ENCODE measurements at regions not wholly inside any gene's neighbourhood (a gene's known extent, or its start where the extent isn't known, plus 50 kb on each side); places are given as distances from the start of the nearest gene placed in this dataset.
"Not testable (repeated sequence)": the region's sequence is repeated elsewhere in the genome, so short reads cannot be mapped to it uniquely, and the experiment has no call there.

DNA sequence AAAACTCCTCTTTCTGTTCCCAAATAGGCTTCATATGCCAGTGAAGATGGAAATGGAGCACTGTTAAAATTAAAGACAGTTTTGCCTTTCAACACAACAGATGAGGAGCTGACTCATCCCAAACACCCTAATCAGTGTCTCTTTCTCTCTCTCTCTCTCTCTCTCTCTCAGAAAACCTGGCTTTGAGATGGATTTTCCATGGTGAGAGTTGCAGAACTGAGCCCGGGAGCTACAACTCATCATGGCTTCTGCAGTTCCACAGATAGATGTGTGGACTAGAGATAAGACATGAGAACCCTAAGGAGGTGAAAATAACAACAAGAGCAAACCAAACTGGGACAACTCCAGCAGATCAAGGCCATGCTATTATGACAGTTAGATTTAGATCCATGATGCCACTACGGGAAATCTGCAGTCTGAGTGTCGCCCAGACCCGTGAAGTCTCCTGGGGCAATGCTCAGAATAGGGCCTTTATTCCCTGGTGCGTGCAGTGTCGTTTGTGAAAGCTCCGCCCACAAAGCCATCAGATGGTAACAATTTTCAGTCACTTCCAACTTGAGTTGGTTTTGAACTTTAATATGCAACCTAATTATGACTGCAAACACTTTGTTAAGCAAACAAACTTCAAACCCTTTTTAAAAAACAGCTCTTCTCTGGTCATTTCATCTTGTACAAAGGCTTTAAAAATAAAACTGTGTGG is 338.2 kb upstream of the PREP start:
- in situ Hi-C loops (cut with HindIII; ENCODE audit: low pct_ligation_motif_present, low pct_unique_long_range_greater_than_20kb, low sequenced_read_pairs) = no loop called here
- no peak for DNase-seq

GRCh38 chr6:105739764-105740163 is 336.9 kb upstream of the PREP start:
- DNase-seq = no peak
- in situ Hi-C loops (cut with HindIII; ENCODE audit: low pct_ligation_motif_present, low pct_unique_long_range_greater_than_20kb, low sequenced_read_pairs) = no loop called here

GRCh38 chr6:105733556-105734162 is 330.8 kb upstream of the PREP start:
- in situ Hi-C loops (cut with HindIII; ENCODE audit: low pct_ligation_motif_present, low pct_unique_long_range_greater_than_20kb, low sequenced_read_pairs) = no loop called here
- peak; percentile 26 for DNase-seq

DNA sequence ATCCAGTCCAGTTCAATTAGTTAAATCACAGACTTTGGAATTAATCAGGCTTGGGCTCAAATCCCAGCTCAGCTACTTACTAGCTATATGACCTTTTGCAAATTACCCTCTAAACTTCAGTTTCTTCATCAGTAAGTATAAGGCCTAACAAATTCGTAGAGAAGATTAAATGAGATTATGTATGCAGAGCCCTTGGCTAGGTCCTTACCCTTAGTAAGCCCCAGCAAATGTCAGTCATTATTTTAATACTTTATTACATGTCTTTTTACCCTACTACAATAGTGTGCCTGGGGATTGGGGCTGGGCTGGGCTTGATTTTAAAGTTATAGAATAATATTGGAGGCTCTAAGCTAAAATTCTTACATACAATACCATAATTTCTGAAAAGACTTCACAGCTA is 326.1 kb upstream of the PREP start:
- in situ Hi-C loops (cut with HindIII; ENCODE audit: low pct_ligation_motif_present, low pct_unique_long_range_greater_than_20kb, low sequenced_read_pairs) = no loop called here
- no peak for DNase-seq

GRCh38 chr6:105726902-105727655 is 324.2 kb upstream of the PREP start:
- in situ Hi-C loops (cut with HindIII; ENCODE audit: low pct_ligation_motif_present, low pct_unique_long_range_greater_than_20kb, low sequenced_read_pairs) = no loop called here
- DNase-seq = no peak

DNA sequence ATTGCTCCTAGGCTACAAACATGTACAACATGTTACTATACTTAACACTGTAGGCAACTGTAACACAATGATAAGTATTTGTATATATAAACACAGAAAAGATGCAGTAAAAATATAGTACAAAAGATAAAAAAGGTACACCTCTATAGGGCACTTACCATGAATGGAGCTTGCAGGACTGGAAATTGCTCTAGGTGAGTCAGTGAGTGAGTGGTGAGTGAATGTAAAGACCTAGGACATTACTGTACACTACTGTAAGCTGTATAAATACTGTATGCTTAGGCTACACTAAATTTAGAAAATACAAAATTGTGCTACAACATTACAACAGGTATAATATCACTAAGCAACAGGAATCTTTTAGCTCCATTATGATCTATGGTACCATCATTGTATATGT is 312.0 kb upstream of the PREP start:
- no peak for DNase-seq
- in situ Hi-C loops (cut with HindIII; ENCODE audit: low pct_ligation_motif_present, low pct_unique_long_range_greater_than_20kb, low sequenced_read_pairs) = no loop called here

DNA sequence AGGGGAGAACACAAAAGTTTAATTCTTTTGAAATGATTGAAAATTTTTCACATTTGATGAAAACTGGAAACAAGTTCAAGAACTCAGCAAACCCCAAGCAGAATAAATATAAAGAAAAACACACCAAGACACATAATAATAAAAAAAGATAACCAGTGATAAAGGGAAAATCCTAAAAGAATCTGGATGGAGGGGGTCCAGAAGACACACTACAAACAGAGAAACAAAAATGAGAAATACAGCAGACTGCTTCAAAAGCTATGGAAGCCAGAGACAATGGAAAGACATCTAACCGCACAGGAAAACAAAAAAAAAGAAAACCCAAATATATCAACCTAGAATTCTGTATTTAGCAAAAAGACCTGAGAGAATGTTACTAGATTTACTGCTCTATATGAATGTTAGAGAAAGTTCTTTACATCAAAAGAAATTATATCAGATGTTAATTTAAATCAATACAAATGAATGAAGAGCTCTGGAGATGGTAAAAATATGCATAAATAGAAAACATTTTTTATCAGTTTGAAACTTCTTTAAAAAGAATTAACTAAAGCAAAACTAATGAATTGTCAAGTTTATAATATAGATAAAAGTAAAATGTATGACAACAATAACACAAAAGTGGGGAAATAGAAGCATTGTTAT is 310.7 kb upstream of the PREP start:
- peak; percentile 5 for DNase-seq
- in situ Hi-C loops (cut with HindIII; ENCODE audit: low pct_ligation_motif_present, low pct_unique_long_range_greater_than_20kb, low sequenced_read_pairs) = no loop called here

DNA sequence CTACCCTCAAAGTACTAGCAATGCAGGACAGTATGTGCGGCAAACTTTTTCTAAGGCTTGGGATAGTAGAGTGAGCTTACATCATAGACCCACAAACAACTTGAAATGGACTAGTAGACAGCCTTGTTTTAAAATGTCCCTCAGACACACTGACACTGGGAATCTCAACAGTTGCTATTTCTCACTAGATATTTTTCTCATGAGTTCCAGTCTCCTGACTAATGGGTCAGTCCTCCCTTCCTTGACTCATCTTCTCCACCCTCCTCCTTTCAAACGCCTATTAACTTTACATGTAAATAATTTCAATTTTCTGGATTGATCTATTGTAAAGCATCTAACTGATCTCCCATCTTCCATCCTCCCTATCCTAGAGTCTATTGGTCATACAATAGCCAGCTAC is 308.3 kb upstream of the PREP start:
- no peak for DNase-seq
- in situ Hi-C loops (cut with HindIII; ENCODE audit: low pct_ligation_motif_present, low pct_unique_long_range_greater_than_20kb, low sequenced_read_pairs) = no loop called here

DNA sequence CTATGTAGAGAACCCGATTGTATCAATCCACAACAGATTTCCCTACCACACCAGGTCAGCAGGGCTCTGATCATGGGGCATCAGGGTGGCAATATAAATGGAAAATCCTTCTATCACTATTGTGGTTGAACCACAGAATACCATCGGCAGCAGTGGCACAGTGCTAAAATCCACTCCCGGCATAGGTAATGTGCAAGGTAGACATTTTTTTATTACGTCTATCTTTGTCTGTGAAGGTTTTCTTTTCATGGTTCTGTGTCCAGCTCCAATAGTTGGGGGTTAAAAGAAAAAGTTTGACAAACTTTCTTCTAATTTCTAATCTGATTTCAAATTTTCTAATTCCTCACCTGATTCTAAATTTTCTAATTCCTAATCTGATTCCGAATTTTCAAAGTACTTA is 302.7 kb upstream of the PREP start:
- in situ Hi-C loops (cut with HindIII; ENCODE audit: low pct_ligation_motif_present, low pct_unique_long_range_greater_than_20kb, low sequenced_read_pairs) = no loop called here
- DNase-seq = no peak

- in situ Hi-C loops (cut with HindIII; ENCODE audit: low pct_ligation_motif_present, low pct_unique_long_range_greater_than_20kb, low sequenced_read_pairs) = no loop called here
- no peak for DNase-seq
Measured at GRCh38 chr6:105695461-105695860, 292.6 kb upstream of the PREP start.

- in situ Hi-C loops (cut with HindIII; ENCODE audit: low pct_ligation_motif_present, low pct_unique_long_range_greater_than_20kb, low sequenced_read_pairs) = no loop called here
- no peak for DNase-seq
Measured at GRCh38 chr6:105692613-105693215, 289.8 kb upstream of the PREP start.

DNA sequence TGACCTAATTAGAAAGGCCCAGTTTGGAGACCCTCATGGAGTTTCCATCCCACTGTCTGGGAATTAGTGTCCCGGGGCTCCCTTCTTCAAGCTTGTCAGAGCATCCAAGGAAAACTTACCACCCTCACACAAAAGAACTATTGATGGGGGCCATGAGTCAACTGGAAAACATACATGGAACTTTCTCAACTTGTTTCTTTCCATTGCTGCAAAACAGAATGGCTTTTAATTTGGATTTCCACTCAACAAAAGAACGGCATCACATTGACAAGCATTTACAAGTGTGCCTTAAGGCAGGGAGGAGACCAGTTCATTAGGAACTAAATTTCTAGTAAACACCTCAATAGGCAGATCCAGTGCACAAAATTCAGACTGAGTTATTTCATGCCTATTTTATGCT is 289.1 kb upstream of the PREP start:
- in situ Hi-C loops (cut with HindIII; ENCODE audit: low pct_ligation_motif_present, low pct_unique_long_range_greater_than_20kb, low sequenced_read_pairs) = no loop called here
- DNase-seq = no peak

GRCh38 chr6:105691081-105691480 is 288.2 kb upstream of the PREP start:
- in situ Hi-C loops (cut with HindIII; ENCODE audit: low pct_ligation_motif_present, low pct_unique_long_range_greater_than_20kb, low sequenced_read_pairs) = no loop called here
- no peak for DNase-seq

DNA sequence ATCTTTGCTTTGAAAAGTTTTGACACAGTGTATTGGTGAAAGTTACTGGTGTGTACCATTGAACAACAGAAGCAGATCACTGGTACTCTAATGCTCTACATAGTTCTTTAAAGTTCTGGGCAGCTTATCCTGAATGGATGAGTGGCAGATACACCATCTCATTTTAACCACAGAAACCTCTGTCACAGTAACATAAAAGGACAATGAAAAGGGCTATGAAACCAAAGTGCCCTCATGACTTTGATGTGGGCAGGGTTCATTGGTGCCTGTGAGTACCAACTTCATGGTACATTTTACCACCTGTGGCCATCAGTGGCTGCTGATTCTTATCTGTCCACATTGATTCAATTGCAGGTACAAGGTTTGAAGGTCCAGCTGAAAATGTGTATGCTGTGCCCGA is 285.7 kb upstream of the PREP start:
- no peak for DNase-seq
- in situ Hi-C loops (cut with HindIII; ENCODE audit: low pct_ligation_motif_present, low pct_unique_long_range_greater_than_20kb, low sequenced_read_pairs) = no loop called here

DNA sequence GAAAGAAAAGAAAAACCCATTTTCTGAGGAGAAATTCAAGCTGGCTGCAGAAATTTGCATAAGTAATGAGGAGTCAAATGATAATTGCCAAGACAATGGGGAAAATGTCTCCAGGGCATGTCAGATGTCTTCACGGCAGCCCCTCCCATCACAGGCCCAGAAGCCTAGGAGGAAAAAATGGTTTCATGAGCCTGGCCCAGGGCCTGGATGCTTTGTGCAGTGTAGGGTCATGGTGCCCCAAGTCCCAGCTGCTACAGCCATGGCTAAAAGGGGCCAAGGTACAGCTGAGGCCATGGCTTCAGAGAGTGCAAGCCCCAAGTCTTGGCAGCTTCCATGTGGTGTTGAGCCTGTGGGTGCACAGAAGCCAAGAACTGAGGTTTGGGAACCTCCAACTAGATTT is 283.9 kb upstream of the PREP start:
- in situ Hi-C loops (cut with HindIII; ENCODE audit: low pct_ligation_motif_present, low pct_unique_long_range_greater_than_20kb, low sequenced_read_pairs); DNase-seq: not testable (repeated sequence)

- in situ Hi-C loops (cut with HindIII; ENCODE audit: low pct_ligation_motif_present, low pct_unique_long_range_greater_than_20kb, low sequenced_read_pairs) = no loop called here
- DNase-seq = no peak
Measured at GRCh38 chr6:105681061-105681460, 278.2 kb upstream of the PREP start.

DNA sequence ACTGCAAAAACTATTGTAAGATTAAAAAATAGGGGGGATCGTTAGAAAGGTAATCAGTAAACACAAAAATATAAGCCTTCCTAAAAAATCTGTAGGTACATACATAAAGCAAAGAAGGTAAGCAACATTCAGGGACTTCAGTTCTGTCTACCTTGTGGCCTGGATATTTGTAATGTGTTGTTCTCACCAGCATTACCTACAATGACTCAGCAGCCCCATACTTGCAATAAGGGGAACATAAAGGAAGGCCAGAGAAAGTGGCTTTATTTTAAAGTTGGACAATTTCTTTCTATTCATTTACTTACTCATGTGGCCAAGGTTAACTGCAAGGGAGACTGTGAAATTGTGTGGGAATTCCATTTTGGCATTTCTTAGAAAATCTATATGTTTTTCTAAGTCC is 277.2 kb upstream of the PREP start:
- in situ Hi-C loops (cut with HindIII; ENCODE audit: low pct_ligation_motif_present, low pct_unique_long_range_greater_than_20kb, low sequenced_read_pairs) = no loop called here
- no peak for DNase-seq

DNA sequence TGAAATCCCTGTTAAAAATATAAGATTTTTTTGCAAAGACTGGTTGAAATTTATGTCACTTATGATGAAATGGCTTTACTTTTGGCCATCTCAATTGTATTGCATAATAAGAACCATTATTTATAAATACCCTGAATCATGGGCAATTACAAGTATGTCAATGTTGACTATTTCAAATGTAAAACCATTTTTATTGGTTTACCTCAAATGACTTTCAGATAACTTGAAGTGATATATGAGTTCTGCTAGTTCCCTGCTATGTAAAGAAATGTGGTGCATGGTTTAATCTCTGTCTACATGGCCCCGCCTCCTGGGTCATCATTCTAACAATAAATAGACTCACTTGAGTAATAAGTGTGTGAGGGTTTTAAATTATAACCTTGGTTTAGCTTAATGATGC is 275.6 kb upstream of the PREP start:
- no peak for DNase-seq
- in situ Hi-C loops (cut with HindIII; ENCODE audit: low pct_ligation_motif_present, low pct_unique_long_range_greater_than_20kb, low sequenced_read_pairs) = no loop called here
